ENCODE measurements at regions not wholly inside any gene's neighbourhood (a gene's known extent, or its start where the extent isn't known, plus 50 kb on each side); places are given as distances from the start of the nearest gene placed in this dataset.

DNA sequence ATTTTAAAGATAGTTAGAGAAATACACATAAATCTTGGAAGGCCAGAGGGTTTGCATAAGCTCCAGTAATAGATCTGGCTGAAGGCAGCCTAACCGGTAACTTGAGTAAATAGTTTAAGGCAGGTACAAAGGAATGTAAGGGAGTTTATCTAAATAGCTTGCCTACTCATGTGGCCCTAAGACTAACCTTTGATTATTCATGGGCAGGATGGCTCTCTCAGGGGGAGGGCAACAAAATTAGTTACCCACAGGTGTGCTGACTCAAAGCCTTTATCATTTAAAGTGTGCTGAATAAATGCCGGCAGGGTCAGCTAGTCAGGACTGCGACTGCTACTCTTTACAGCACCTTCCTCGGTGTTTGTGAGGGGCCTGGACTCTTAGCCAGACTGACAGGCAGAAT, 761.3 kb upstream of the KIF2B start:
- no peaks in the 10 kb centered on the region for H3K4me1 ChIP-seq (ENCODE audit: control insufficient read depth, extremely low read depth, insufficient read depth, low read length)
- H3K36me3 ChIP-seq (ENCODE audit: control insufficient read depth, insufficient read depth, low read length): no peaks in the 10 kb centered on the region
- no peak for DNase-seq (ENCODE audit: low read depth in 2 of 2)
- H3K9me3 ChIP-seq (ENCODE audit: control insufficient read depth, insufficient read depth, low read depth, low read length): no peaks in the 10 kb centered on the region
- no peak overlapping the region for H3K4me3 ChIP-seq (replicated peaks in 1 of 4; ENCODE audit: control extremely low read depth in 1 of 4, insufficient read depth in 1 of 4, low read depth in 3 of 4, low read length in 4 of 4)
- H3K79me2 ChIP-seq (ENCODE audit: control insufficient read depth, insufficient read depth, low read length): no peaks in the 10 kb centered on the region
- H3K9ac ChIP-seq (ENCODE audit: insufficient read depth, low read length): no peak overlapping the region
- H3K27ac ChIP-seq (ENCODE audit: insufficient read depth, low read length): no peak overlapping the region
- H2AFZ ChIP-seq (ENCODE audit: low read length): no peak overlapping the region
- TF ChIP-seq EZH2 (IDR thresholded peaks at IDR 0.05; ENCODE audit: low read length, missing control alignments): no peak
- TF ChIP-seq, protein P1, sequence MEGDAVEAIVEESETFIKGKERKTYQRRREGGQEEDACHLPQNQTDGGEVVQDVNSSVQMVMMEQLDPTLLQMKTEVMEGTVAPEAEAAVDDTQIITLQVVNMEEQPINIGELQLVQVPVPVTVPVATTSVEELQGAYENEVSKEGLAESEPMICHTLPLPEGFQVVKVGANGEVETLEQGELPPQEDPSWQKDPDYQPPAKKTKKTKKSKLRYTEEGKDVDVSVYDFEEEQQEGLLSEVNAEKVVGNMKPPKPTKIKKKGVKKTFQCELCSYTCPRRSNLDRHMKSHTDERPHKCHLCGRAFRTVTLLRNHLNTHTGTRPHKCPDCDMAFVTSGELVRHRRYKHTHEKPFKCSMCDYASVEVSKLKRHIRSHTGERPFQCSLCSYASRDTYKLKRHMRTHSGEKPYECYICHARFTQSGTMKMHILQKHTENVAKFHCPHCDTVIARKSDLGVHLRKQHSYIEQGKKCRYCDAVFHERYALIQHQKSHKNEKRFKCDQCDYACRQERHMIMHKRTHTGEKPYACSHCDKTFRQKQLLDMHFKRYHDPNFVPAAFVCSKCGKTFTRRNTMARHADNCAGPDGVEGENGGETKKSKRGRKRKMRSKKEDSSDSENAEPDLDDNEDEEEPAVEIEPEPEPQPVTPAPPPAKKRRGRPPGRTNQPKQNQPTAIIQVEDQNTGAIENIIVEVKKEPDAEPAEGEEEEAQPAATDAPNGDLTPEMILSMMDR (conservative IDR thresholded peaks at IDR 0.05 in 1 of 2, IDR thresholded peaks at IDR 0.05 in 1 of 2; ENCODE audit: low read depth in 1 of 2, low read length in 2 of 2): no peak
- no peaks in the 10 kb centered on the region for H4K20me1 ChIP-seq (ENCODE audit: control insufficient read depth, extremely low read depth, insufficient read depth, low read length)
- H3K27me3 ChIP-seq (ENCODE audit: control insufficient read depth, insufficient read depth, low read length): no peaks in the 10 kb centered on the region
- no peak overlapping the region for H3K4me2 ChIP-seq (ENCODE audit: extremely low read depth, insufficient read depth, low read length)

DNA sequence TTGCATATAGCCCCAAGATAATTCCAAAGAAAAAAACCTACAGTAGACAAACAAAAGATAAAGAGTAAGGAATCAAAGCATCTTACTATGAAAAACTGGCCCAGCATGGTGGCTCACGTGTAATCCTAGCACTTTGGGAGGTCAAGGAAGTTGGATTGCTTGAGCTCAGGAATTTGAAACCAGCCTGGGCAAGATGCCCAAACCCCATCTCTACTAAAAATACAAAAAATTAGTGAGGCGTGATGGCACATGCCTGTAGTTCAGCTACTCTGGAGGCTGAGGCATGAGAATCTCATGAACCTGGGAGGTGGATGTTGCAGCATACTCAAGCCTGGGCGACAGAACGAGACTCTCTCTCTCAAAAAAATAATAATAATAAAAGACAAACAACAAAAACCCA, 764.7 kb upstream of the KIF2B start:
- Histone ChIP-seq H3K36me3 (ENCODE audit: control insufficient read depth, insufficient read depth, low read length) (no peaks in the 10 kb centered on the region), H3K27me3 (ENCODE audit: control insufficient read depth, insufficient read depth, low read length) (no peaks in the 10 kb centered on the region), H3K9ac (ENCODE audit: insufficient read depth, low read length) (no peak overlapping the region), H3K27ac (ENCODE audit: insufficient read depth, low read length) (no peak overlapping the region), H3K4me1 (ENCODE audit: control insufficient read depth, extremely low read depth, insufficient read depth, low read length) (no peaks in the 10 kb centered on the region), H3K79me2 (ENCODE audit: control insufficient read depth, insufficient read depth, low read length) (no peaks in the 10 kb centered on the region), H3K4me2 (ENCODE audit: extremely low read depth, insufficient read depth, low read length) (no peak overlapping the region), H2AFZ (ENCODE audit: low read length) (no peak overlapping the region), H3K9me3 (ENCODE audit: control insufficient read depth, insufficient read depth, low read depth, low read length) (no peaks in the 10 kb centered on the region), H4K20me1 (ENCODE audit: control insufficient read depth, extremely low read depth, insufficient read depth, low read length) (no peaks in the 10 kb centered on the region), H3K4me3 (replicated peaks in 1 of 4; ENCODE audit: control extremely low read depth in 1 of 4, insufficient read depth in 1 of 4, low read depth in 3 of 4, low read length in 4 of 4) (no peak overlapping the region)
- TF ChIP-seq EZH2 (IDR thresholded peaks at IDR 0.05; ENCODE audit: low read length, missing control alignments): no peak
- TF ChIP-seq, protein P1 (conservative IDR thresholded peaks at IDR 0.05 in 1 of 2, IDR thresholded peaks at IDR 0.05 in 1 of 2; ENCODE audit: low read depth in 1 of 2, low read length in 2 of 2): no peak
- no peak for DNase-seq (ENCODE audit: low read depth in 2 of 2)

DNA sequence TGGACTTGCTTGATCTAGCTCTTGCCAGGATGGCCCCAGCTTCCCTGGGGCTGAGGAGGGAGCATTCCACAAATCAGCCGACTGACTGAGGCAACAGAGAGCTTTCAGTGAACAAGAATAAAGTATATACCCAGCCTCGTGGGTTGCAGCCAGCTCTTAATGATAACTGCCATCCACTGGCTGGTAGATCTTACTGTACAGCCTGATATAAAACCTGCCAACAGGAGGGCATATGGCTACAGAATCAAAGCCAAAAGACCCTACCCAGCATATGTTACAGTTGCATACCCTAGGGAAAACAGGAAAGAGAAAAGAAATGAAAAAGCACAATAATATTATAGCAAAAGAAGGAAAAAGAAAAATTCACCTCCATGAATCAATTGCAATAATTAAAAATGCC, 775.9 kb upstream of the KIF2B start:
- Histone ChIP-seq H2AFZ (ENCODE audit: low read length) (no peak overlapping the region), H3K36me3 (ENCODE audit: control insufficient read depth, insufficient read depth, low read length) (no peaks in the 10 kb centered on the region), H3K4me1 (ENCODE audit: control insufficient read depth, extremely low read depth, insufficient read depth, low read length) (no peaks in the 10 kb centered on the region), H3K4me3 (replicated peaks in 1 of 4; ENCODE audit: control extremely low read depth in 1 of 4, insufficient read depth in 1 of 4, low read depth in 3 of 4, low read length in 4 of 4) (no peak overlapping the region), H3K27ac (ENCODE audit: insufficient read depth, low read length) (no peak overlapping the region), H3K27me3 (ENCODE audit: control insufficient read depth, insufficient read depth, low read length) (no peaks in the 10 kb centered on the region), H4K20me1 (ENCODE audit: control insufficient read depth, extremely low read depth, insufficient read depth, low read length) (no peaks in the 10 kb centered on the region), H3K9ac (ENCODE audit: insufficient read depth, low read length) (no peak overlapping the region), H3K79me2 (ENCODE audit: control insufficient read depth, insufficient read depth, low read length) (no peaks in the 10 kb centered on the region), H3K9me3 (ENCODE audit: control insufficient read depth, insufficient read depth, low read depth, low read length) (no peaks in the 10 kb centered on the region), H3K4me2 (ENCODE audit: extremely low read depth, insufficient read depth, low read length) (no peak overlapping the region)
- TF ChIP-seq EZH2 (IDR thresholded peaks at IDR 0.05; ENCODE audit: low read length, missing control alignments): no peak
- TF ChIP-seq, protein P1 (conservative IDR thresholded peaks at IDR 0.05 in 1 of 2, IDR thresholded peaks at IDR 0.05 in 1 of 2; ENCODE audit: low read depth in 1 of 2, low read length in 2 of 2): no peak
- no peak for DNase-seq (ENCODE audit: low read depth in 2 of 2)
